Neural cell (in vitro differentiated cells): ENCODE measurements at regions not wholly inside any gene's neighbourhood (a gene's known extent, or its start where the extent isn't known, plus 50 kb on each side); places are given as distances from the start of the nearest gene placed in this dataset.

ENCODE experiments used
- EZH2 ChIP-seq: fragments of 200-600, 300-800 bp; shearing (Covaris generic), sonication (generic); IDR thresholded peaks from 2 replicates; pipeline ENCODE4 v1.6.1; 2014; ENCODE audit warnings: antibody characterized with exemption, low read length, borderline replicate concordance, mild to moderate bottlenecking; ENCODE audit not compliant: insufficient read depth, poor library complexity, severe bottlenecking
- POLR2AphosphoS5 ChIP-seq: IDR thresholded peaks from 2 replicates; pipeline ENCODE4 v1.6.1; 2012
- TF ChIP-seq, protein P1 (sequence below): fragments of 450-650 bp; IDR thresholded peaks from 2 replicates; pipeline ENCODE4 v1.5.1; 2014; ENCODE audit warnings: antibody characterized with exemption, mild to moderate bottlenecking, moderate library complexity; ENCODE audit not compliant: poor library complexity, severe bottlenecking

DNA sequence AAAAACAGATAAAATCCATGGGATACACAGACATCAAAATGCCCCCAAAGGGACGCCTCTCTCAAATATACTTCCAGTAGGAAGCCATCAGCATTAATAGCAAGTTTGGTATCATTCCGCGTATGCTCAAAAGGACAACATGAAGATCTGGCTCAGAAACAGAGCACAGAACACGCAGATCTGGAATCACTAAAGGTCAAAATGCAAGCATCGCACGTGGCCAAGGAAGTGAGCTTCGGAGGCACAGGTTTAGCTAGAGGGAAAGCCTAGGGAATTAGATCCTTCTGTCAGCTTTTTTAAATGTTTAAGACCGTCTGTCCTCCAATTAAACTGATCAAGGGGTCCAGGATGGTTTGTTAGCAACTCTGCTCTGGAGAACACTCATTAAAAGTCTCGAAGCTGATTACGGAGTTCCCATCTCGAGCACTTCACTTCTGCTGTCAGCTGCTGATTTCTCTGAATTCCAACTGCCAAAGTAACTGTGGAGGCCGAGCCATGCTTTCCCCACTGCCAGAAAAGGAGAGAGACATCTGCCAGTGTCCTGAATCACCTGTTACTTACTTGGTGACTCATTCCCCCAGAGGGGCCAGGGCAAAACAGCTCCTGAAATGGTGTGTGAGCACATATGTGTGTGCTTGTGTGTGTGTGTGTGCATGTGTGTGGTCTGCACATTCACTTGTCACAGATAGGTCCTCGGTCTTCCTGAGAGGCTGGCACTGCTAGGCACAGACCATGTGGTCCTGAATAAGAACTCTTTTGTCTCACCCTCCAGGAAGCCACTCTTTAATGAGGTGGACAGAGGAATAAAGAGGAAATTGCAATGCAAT, 177.7 kb upstream of the PPARGC1A start:
- TF ChIP-seq, protein P1, sequence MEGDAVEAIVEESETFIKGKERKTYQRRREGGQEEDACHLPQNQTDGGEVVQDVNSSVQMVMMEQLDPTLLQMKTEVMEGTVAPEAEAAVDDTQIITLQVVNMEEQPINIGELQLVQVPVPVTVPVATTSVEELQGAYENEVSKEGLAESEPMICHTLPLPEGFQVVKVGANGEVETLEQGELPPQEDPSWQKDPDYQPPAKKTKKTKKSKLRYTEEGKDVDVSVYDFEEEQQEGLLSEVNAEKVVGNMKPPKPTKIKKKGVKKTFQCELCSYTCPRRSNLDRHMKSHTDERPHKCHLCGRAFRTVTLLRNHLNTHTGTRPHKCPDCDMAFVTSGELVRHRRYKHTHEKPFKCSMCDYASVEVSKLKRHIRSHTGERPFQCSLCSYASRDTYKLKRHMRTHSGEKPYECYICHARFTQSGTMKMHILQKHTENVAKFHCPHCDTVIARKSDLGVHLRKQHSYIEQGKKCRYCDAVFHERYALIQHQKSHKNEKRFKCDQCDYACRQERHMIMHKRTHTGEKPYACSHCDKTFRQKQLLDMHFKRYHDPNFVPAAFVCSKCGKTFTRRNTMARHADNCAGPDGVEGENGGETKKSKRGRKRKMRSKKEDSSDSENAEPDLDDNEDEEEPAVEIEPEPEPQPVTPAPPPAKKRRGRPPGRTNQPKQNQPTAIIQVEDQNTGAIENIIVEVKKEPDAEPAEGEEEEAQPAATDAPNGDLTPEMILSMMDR: no peak
- TF ChIP-seq POLR2AphosphoS5 (no peak), EZH2 (no peak)
